Stimulated activated effector memory CD8-positive, alpha-beta T cell treated with anti-CD3 and anti-CD28 coated beads, Interleukin-12 subunit alpha, Interleukin-12 subunit beta, amount 100 ng/mL, for 72 hours (primary cell): ENCODE measurements at regions not wholly inside any gene's neighbourhood (a gene's known extent, or its start where the extent isn't known, plus 50 kb on each side); places are given as distances from the start of the nearest gene placed in this dataset.
"Not testable (repeated sequence)": the region's sequence is repeated elsewhere in the genome, so short reads cannot be mapped to it uniquely, and the experiment has no call there.

ENCODE experiments used
- ATAC-seq: fragments of 150-1000 bp; cut with Tn5 transposase; 2 replicates; pipeline ENCODE4 v1.10.0; 2021
- DNase-seq, 2 donors: peaks; one replicate each; pipeline ENCODE4 v3.0.0; 2021 to 2022; ENCODE audit warnings: low spot score in 2 of 2
- H3K27ac Mint-ChIP-seq: one replicate; pipeline ENCODE4 v1.8.0; 2022; ENCODE audit warnings: mild to moderate bottlenecking, mixed read lengths
- H3K36me3 Mint-ChIP-seq: one replicate; pipeline ENCODE4 v1.8.0; 2022; ENCODE audit warnings: mild to moderate bottlenecking, mixed read lengths
- H3K4me1 Mint-ChIP-seq: one replicate; pipeline ENCODE4 v1.8.0; 2022; ENCODE audit warnings: mixed read lengths
- H3K4me3 Mint-ChIP-seq: one replicate; pipeline ENCODE4 v1.8.0; 2022; ENCODE audit warnings: mild to moderate bottlenecking, mixed read lengths
- H3K9me3 Mint-ChIP-seq: one replicate; pipeline ENCODE4 v1.8.0; 2022; ENCODE audit warnings: mixed read lengths

GRCh38 chr6:81003894-81004293 lies 748.6 kb downstream of the TENT5A start:
- H3K4me1 Mint-ChIP-seq, result no peaks in the 10 kb centered on the region
- H3K27ac Mint-ChIP-seq, result no peak overlapping the region
- no peak for ATAC-seq
- no peak overlapping the region for H3K4me3 Mint-ChIP-seq
- H3K36me3 Mint-ChIP-seq, result no peaks in the 10 kb centered on the region
- DNase-seq, result no peak
- H3K9me3 Mint-ChIP-seq, result peaks cover 9% of the 10 kb centered on the region

- DNase-seq (no peak), ATAC-seq (no peak)
- Mint-ChIP-seq H3K36me3 (no peaks in the 10 kb centered on the region), H3K27ac (no peak overlapping the region), H3K4me1 (no peaks in the 10 kb centered on the region), H3K4me3 (no peak overlapping the region), H3K9me3 (peaks cover 9% of the 10 kb centered on the region)
Measured at GRCh38 chr6:81003156-81003555, 749.3 kb downstream of the TENT5A start.

- H3K9me3 Mint-ChIP-seq, result peaks cover 9% of the 10 kb centered on the region
- no peaks in the 10 kb centered on the region for H3K36me3 Mint-ChIP-seq
- ATAC-seq (no peak), DNase-seq (no peak)
- H3K4me3 Mint-ChIP-seq, result no peak overlapping the region
- H3K4me1 Mint-ChIP-seq, result no peaks in the 10 kb centered on the region
- no peak overlapping the region for H3K27ac Mint-ChIP-seq
Measured at GRCh38 chr6:81002126-81002525, 750.4 kb downstream of the TENT5A start.

GRCh38 chr6:80991316-80991715 lies 761.2 kb downstream of the TENT5A start:
- ATAC-seq (no peak), DNase-seq (no peak)
- H3K4me1 Mint-ChIP-seq, result no peaks in the 10 kb centered on the region
- H3K27ac Mint-ChIP-seq, result no peak overlapping the region
- no peak overlapping the region for H3K4me3 Mint-ChIP-seq
- H3K36me3 Mint-ChIP-seq, result no peaks in the 10 kb centered on the region
- H3K9me3 Mint-ChIP-seq, result peaks cover 6% of the 10 kb centered on the region

GRCh38 chr6:80988892-80989291 lies 763.6 kb downstream of the TENT5A start:
- Mint-ChIP-seq H3K27ac (no peak overlapping the region), H3K36me3 (no peaks in the 10 kb centered on the region), H3K9me3 (peaks cover 5% of the 10 kb centered on the region), H3K4me3 (no peak overlapping the region), H3K4me1 (no peaks in the 10 kb centered on the region)
- DNase-seq (no peak), ATAC-seq (no peak)

- H3K36me3 Mint-ChIP-seq, result no peaks in the 10 kb centered on the region
- no peak for ATAC-seq
- DNase-seq, result no peak
- H3K4me3 Mint-ChIP-seq, result no peak overlapping the region
- H3K4me1 Mint-ChIP-seq, result no peaks in the 10 kb centered on the region
- peaks cover 5% of the 10 kb centered on the region for H3K9me3 Mint-ChIP-seq
- no peak overlapping the region for H3K27ac Mint-ChIP-seq
Measured at GRCh38 chr6:80988286-80988685, 764.2 kb downstream of the TENT5A start.

- not testable (repeated sequence) for H3K36me3 Mint-ChIP-seq, DNase-seq, H3K4me3 Mint-ChIP-seq, ATAC-seq, H3K4me1 Mint-ChIP-seq, H3K27ac Mint-ChIP-seq
- peaks cover 13% of the 10 kb centered on the region for H3K9me3 Mint-ChIP-seq
Measured at GRCh38 chr6:80981226-80981625, 771.3 kb downstream of the TENT5A start.

- ATAC-seq (no peak), DNase-seq (no peak)
- H3K4me1 Mint-ChIP-seq, result no peaks in the 10 kb centered on the region
- no peak overlapping the region for H3K4me3 Mint-ChIP-seq
- H3K27ac Mint-ChIP-seq, result no peak overlapping the region
- no peaks in the 10 kb centered on the region for H3K36me3 Mint-ChIP-seq
- peaks cover 8% of the 10 kb centered on the region for H3K9me3 Mint-ChIP-seq
Measured at GRCh38 chr6:80976336-80976735, 776.1 kb downstream of the TENT5A start.

GRCh38 chr6:80974579-80974978 lies 777.9 kb downstream of the TENT5A start:
- DNase-seq, result no peak
- H3K4me1 Mint-ChIP-seq, result no peaks in the 10 kb centered on the region
- peaks cover 9% of the 10 kb centered on the region for H3K9me3 Mint-ChIP-seq
- H3K36me3 Mint-ChIP-seq, result no peaks in the 10 kb centered on the region
- no peak for ATAC-seq
- H3K4me3 Mint-ChIP-seq, result no peak overlapping the region
- H3K27ac Mint-ChIP-seq, result no peak overlapping the region

- no peak overlapping the region for H3K4me3 Mint-ChIP-seq
- H3K4me1 Mint-ChIP-seq, result no peaks in the 10 kb centered on the region
- H3K36me3 Mint-ChIP-seq, result no peaks in the 10 kb centered on the region
- no peak for ATAC-seq
- no peak overlapping the region for H3K27ac Mint-ChIP-seq
- no peak for DNase-seq
- H3K9me3 Mint-ChIP-seq, result peaks cover 2% of the 10 kb centered on the region
Measured at GRCh38 chr6:80969439-80969838, 783.0 kb downstream of the TENT5A start.

GRCh38 chr6:80967609-80968008 lies 784.9 kb downstream of the TENT5A start:
- Mint-ChIP-seq H3K27ac (no peak overlapping the region), H3K4me3 (no peak overlapping the region), H3K36me3 (no peaks in the 10 kb centered on the region), H3K4me1 (no peaks in the 10 kb centered on the region), H3K9me3 (peaks cover 2% of the 10 kb centered on the region)
- no peak for DNase-seq
- no peak for ATAC-seq

GRCh38 chr6:80962382-80962781 lies 790.1 kb downstream of the TENT5A start:
- Mint-ChIP-seq H3K4me3 (no peak overlapping the region), H3K27ac (no peak overlapping the region), H3K4me1 (no peaks in the 10 kb centered on the region), H3K36me3 (no peaks in the 10 kb centered on the region), H3K9me3 (no peaks in the 10 kb centered on the region)
- DNase-seq (no peak), ATAC-seq (no peak)

GRCh38 chr6:80961166-80961565 lies 791.3 kb downstream of the TENT5A start:
- no peak overlapping the region for H3K27ac Mint-ChIP-seq
- no peak for DNase-seq
- no peaks in the 10 kb centered on the region for H3K36me3 Mint-ChIP-seq
- ATAC-seq, result no peak
- H3K4me3 Mint-ChIP-seq, result no peak overlapping the region
- no peaks in the 10 kb centered on the region for H3K4me1 Mint-ChIP-seq
- no peaks in the 10 kb centered on the region for H3K9me3 Mint-ChIP-seq

- no peak for ATAC-seq
- Mint-ChIP-seq H3K4me3 (no peak overlapping the region), H3K36me3 (no peaks in the 10 kb centered on the region), H3K4me1 (no peaks in the 10 kb centered on the region), H3K9me3 (peaks cover 3% of the 10 kb centered on the region), H3K27ac (no peak overlapping the region)
- DNase-seq, result no peak
Measured at GRCh38 chr6:80959034-80959433, 793.4 kb downstream of the TENT5A start.

GRCh38 chr6:80956898-80957297 lies 795.6 kb downstream of the TENT5A start:
- H3K4me3 Mint-ChIP-seq, result no peak overlapping the region
- no peak overlapping the region for H3K27ac Mint-ChIP-seq
- peaks cover 5% of the 10 kb centered on the region for H3K9me3 Mint-ChIP-seq
- no peak for ATAC-seq
- H3K36me3 Mint-ChIP-seq, result no peaks in the 10 kb centered on the region
- no peak for DNase-seq
- H3K4me1 Mint-ChIP-seq, result no peaks in the 10 kb centered on the region

- H3K36me3 Mint-ChIP-seq, H3K9me3 Mint-ChIP-seq, H3K4me3 Mint-ChIP-seq, H3K4me1 Mint-ChIP-seq, DNase-seq, ATAC-seq, H3K27ac Mint-ChIP-seq: not testable (repeated sequence)
Measured at GRCh38 chr6:80952479-80952878, 800.0 kb downstream of the TENT5A start.

- no peaks in the 10 kb centered on the region for H3K4me1 Mint-ChIP-seq
- DNase-seq (no peak), ATAC-seq (no peak)
- no peak overlapping the region for H3K4me3 Mint-ChIP-seq
- H3K27ac Mint-ChIP-seq, result no peak overlapping the region
- no peaks in the 10 kb centered on the region for H3K36me3 Mint-ChIP-seq
- peaks cover 2% of the 10 kb centered on the region for H3K9me3 Mint-ChIP-seq
Measured at GRCh38 chr6:80946402-80946801, 806.1 kb downstream of the TENT5A start.
